ENCODE measurements at regions not wholly inside any gene's neighbourhood (a gene's known extent, or its start where the extent isn't known, plus 50 kb on each side); places are given as distances from the start of the nearest gene placed in this dataset.

GRCh38 chr9:38298904-38299303, 93.6 kb upstream of the ALDH1B1 start:
- TF ChIP-seq EZH2 (IDR thresholded peaks at IDR 0.05; ENCODE audit: low read length, missing control alignments) (no peak), CTCF (conservative IDR thresholded peaks at IDR 0.05 in 1 of 2, IDR thresholded peaks at IDR 0.05 in 1 of 2; ENCODE audit: low read depth in 1 of 2, low read length in 2 of 2) (no peak)
- no peak for DNase-seq (ENCODE audit: low read depth in 2 of 2)
- H3K36me3 ChIP-seq (ENCODE audit: control insufficient read depth, insufficient read depth, low read length): no peaks in the 10 kb centered on the region

GRCh38 chr9:38298503-38298902, 94.0 kb upstream of the ALDH1B1 start:
- H3K79me2 ChIP-seq (ENCODE audit: control insufficient read depth, insufficient read depth, low read length): no peaks in the 10 kb centered on the region

More at GRCh38 chr9:38298904-38299303, 93.6 kb upstream of the ALDH1B1 start:
- Histone ChIP-seq H3K9me3 (ENCODE audit: control insufficient read depth, insufficient read depth, low read depth, low read length) (no peaks in the 10 kb centered on the region), H3K27me3 (ENCODE audit: control insufficient read depth, insufficient read depth, low read length) (peaks cover 4% of the 10 kb centered on the region), H3K4me2 (ENCODE audit: extremely low read depth, insufficient read depth, low read length) (no peak overlapping the region), H3K79me2 (ENCODE audit: control insufficient read depth, insufficient read depth, low read length) (no peaks in the 10 kb centered on the region), H3K4me3 (replicated peaks in 1 of 4; ENCODE audit: control extremely low read depth in 1 of 4, insufficient read depth in 1 of 4, low read depth in 3 of 4, low read length in 4 of 4) (no peak overlapping the region), H3K4me1 (ENCODE audit: control insufficient read depth, extremely low read depth, insufficient read depth, low read length) (no peaks in the 10 kb centered on the region), H4K20me1 (ENCODE audit: control insufficient read depth, extremely low read depth, insufficient read depth, low read length) (no peaks in the 10 kb centered on the region), H3K9ac (ENCODE audit: insufficient read depth, low read length) (no peak overlapping the region), H2AFZ (ENCODE audit: low read length) (no peak overlapping the region), H3K27ac (ENCODE audit: insufficient read depth, low read length) (no peak overlapping the region)

GRCh38 chr9:38296807-38297206, 95.7 kb upstream of the ALDH1B1 start:
- no peak for DNase-seq (ENCODE audit: low read depth in 2 of 2)
- H3K79me2 ChIP-seq (ENCODE audit: control insufficient read depth, insufficient read depth, low read length): no peaks in the 10 kb centered on the region
- TF ChIP-seq EZH2 (IDR thresholded peaks at IDR 0.05; ENCODE audit: low read length, missing control alignments): no peak
- no peak for TF ChIP-seq CTCF (conservative IDR thresholded peaks at IDR 0.05 in 1 of 2, IDR thresholded peaks at IDR 0.05 in 1 of 2; ENCODE audit: low read depth in 1 of 2, low read length in 2 of 2)
- no peaks in the 10 kb centered on the region for H3K36me3 ChIP-seq (ENCODE audit: control insufficient read depth, insufficient read depth, low read length)
- no peaks in the 10 kb centered on the region for H4K20me1 ChIP-seq (ENCODE audit: control insufficient read depth, extremely low read depth, insufficient read depth, low read length)
- no peak overlapping the region for H3K9ac ChIP-seq (ENCODE audit: insufficient read depth, low read length)
- no peaks in the 10 kb centered on the region for H3K9me3 ChIP-seq (ENCODE audit: control insufficient read depth, insufficient read depth, low read depth, low read length)
- no peak overlapping the region for H2AFZ ChIP-seq (ENCODE audit: low read length)
- no peaks in the 10 kb centered on the region for H3K4me1 ChIP-seq (ENCODE audit: control insufficient read depth, extremely low read depth, insufficient read depth, low read length)
- peaks cover 8% of the 10 kb centered on the region for H3K27me3 ChIP-seq (ENCODE audit: control insufficient read depth, insufficient read depth, low read length)
- H3K4me2 ChIP-seq (ENCODE audit: extremely low read depth, insufficient read depth, low read length): no peak overlapping the region
- H3K4me3 ChIP-seq (replicated peaks in 1 of 4; ENCODE audit: control extremely low read depth in 1 of 4, insufficient read depth in 1 of 4, low read depth in 3 of 4, low read length in 4 of 4): no peak overlapping the region
- no peak overlapping the region for H3K27ac ChIP-seq (ENCODE audit: insufficient read depth, low read length)

More at GRCh38 chr9:38298503-38298902, 94.0 kb upstream of the ALDH1B1 start:
- DNase-seq (ENCODE audit: low read depth in 2 of 2): no peak
- Histone ChIP-seq H3K4me2 (ENCODE audit: extremely low read depth, insufficient read depth, low read length) (no peak overlapping the region), H3K36me3 (ENCODE audit: control insufficient read depth, insufficient read depth, low read length) (no peaks in the 10 kb centered on the region), H3K4me1 (ENCODE audit: control insufficient read depth, extremely low read depth, insufficient read depth, low read length) (no peaks in the 10 kb centered on the region), H3K9ac (ENCODE audit: insufficient read depth, low read length) (no peak overlapping the region), H3K4me3 (replicated peaks in 1 of 4; ENCODE audit: control extremely low read depth in 1 of 4, insufficient read depth in 1 of 4, low read depth in 3 of 4, low read length in 4 of 4) (no peak overlapping the region), H3K27me3 (ENCODE audit: control insufficient read depth, insufficient read depth, low read length) (peaks cover 7% of the 10 kb centered on the region), H4K20me1 (ENCODE audit: control insufficient read depth, extremely low read depth, insufficient read depth, low read length) (no peaks in the 10 kb centered on the region), H3K27ac (ENCODE audit: insufficient read depth, low read length) (no peak overlapping the region), H2AFZ (ENCODE audit: low read length) (no peak overlapping the region), H3K9me3 (ENCODE audit: control insufficient read depth, insufficient read depth, low read depth, low read length) (no peaks in the 10 kb centered on the region)
- no peak for TF ChIP-seq EZH2 (IDR thresholded peaks at IDR 0.05; ENCODE audit: low read length, missing control alignments)
